Esophagus muscularis mucosa (tissue), 4 donors: ENCODE measurements at regions not wholly inside any gene's neighbourhood (a gene's known extent, or its start where the extent isn't known, plus 50 kb on each side); places are given as distances from the start of the nearest gene placed in this dataset.

ENCODE experiments used
- DNase-seq: peaks from one replicate; pipeline ENCODE4 v3.0.0-alpha.2; 2017; ENCODE audit errors: extremely low spot score
- H3K27ac ChIP-seq, 4 donors: fragments of 200-600 bp; sonication (generic); replicated peaks in 1 of 4; 1 replicate in 3 of 4; 2 replicates in 1 of 4; pipeline ENCODE4 v1.5.1; 2016 to 2019; ENCODE audit warnings: mild to moderate bottlenecking in 1 of 4
- H3K27me3 ChIP-seq, 4 donors: fragments of 200-600 bp; sonication (generic); one replicate each; pipeline versions ENCODE4 v1.5.1 to v1.6.0; 2016 to 2019
- H3K36me3 ChIP-seq, 4 donors: fragments of 200-600 bp; sonication (generic); one replicate each; pipeline ENCODE4 v1.5.1; 2016 to 2019
- H3K4me1 ChIP-seq, 4 donors: fragments of 200-600 bp; sonication (generic); one replicate each; pipeline ENCODE4 v1.5.1; 2016 to 2019
- H3K4me3 ChIP-seq, 4 donors: fragments of 200-600 bp; sonication (generic); 1 replicate in 2 of 4; 2 replicates in 2 of 4; pipeline ENCODE4 v1.5.1; 2016 to 2019; ENCODE audit warnings: mild to moderate bottlenecking in 4 of 4, moderate library complexity in 1 of 4
- H3K9me3 ChIP-seq, 4 donors: fragments of 200-600 bp; sonication (generic); 1 replicate in 3 of 4; 2 replicates in 1 of 4; pipeline ENCODE4 v1.5.1; 2016 to 2019
- CTCF ChIP-seq, 3 experiments: fragments of 200-600 bp in 2 of 3; fragments of 450-650 bp in 1 of 3; sonication (generic) in 2 of 3; IDR thresholded peaks; one replicate each; pipeline ENCODE4 v1.5.1; 2017 to 2019; ENCODE audit warnings: antibody characterized with exemption in 3 of 3, mild to moderate bottlenecking in 2 of 3, moderate library complexity in 1 of 3
- EP300 ChIP-seq: sonication (generic); formaldehyde crosslinking; IDR thresholded peaks from one replicate; pipeline ENCODE4 v1.6.1; 2017; ENCODE audit warnings: antibody characterized with exemption
- POLR2A ChIP-seq: fragments of 450-650 bp; IDR thresholded peaks from one replicate; pipeline ENCODE4 v1.6.1; 2017; ENCODE audit warnings: antibody characterized with exemption, moderate library complexity, mild to moderate bottlenecking, low read depth
- POLR2AphosphoS5 ChIP-seq, 2 donors: sonication (generic); formaldehyde crosslinking; IDR thresholded peaks; one replicate each; pipeline ENCODE4 v1.6.1; 2017; ENCODE audit warnings: antibody characterized with exemption in 2 of 2
- WGBS: methylation state at CpG from one replicate; pipeline ENCODE4 v1.1.5; 2018; 5-methylcytosine and 5-hydroxymethylcytosine counted together
- intact Hi-C: fragments of 100-400 bp; cut with DNase I; formaldehyde crosslinking; loops from one replicate; pipeline ENCODE4 v1.15.1; 2023

GRCh38 chr16:55001931-55002330, 71.3 kb downstream of the IRX5 start:
- intact Hi-C loops: no loop called here
- H3K27me3 ChIP-seq: peaks cover 0 to 48% (median 2%) of the 10 kb centered on the region in 4 donors
- no peak overlapping the region for H3K27ac ChIP-seq
- no peak overlapping the region for H3K4me3 ChIP-seq
- TF ChIP-seq EP300: no peak
- TF ChIP-seq POLR2A: no peak
- WGBS: 75% methylated on average over 1 of the region's 1 CpG
- no peaks in the 10 kb centered on the region for H3K36me3 ChIP-seq
- DNase-seq: no peak
- no peaks in the 10 kb centered on the region for H3K9me3 ChIP-seq
- no peaks in the 10 kb centered on the region for H3K4me1 ChIP-seq

GRCh38 chr16:55002419-55002818, 71.8 kb downstream of the IRX5 start:
- WGBS: 64% methylated on average over 5 of the region's 5 CpGs
- no peak for DNase-seq

GRCh38 chr16:55003306-55003705, 72.6 kb downstream of the IRX5 start:
- intact Hi-C loops: no loop called here
- TF ChIP-seq POLR2A (no peak), POLR2AphosphoS5 (IDR thresholded peaks at IDR 0.05) (no peak), CTCF (IDR thresholded peaks at IDR 0.05) (no peak), EP300 (no peak)
- peaks cover 0 to 35% (median 2%) of the 10 kb centered on the region in 4 donors for H3K27me3 ChIP-seq
- no peaks in the 10 kb centered on the region for H3K9me3 ChIP-seq
- H3K36me3 ChIP-seq: no peaks in the 10 kb centered on the region
- 58% methylated on average over 2 of the region's 2 CpGs for WGBS
- H3K4me3 ChIP-seq: no peak overlapping the region
- no peak for DNase-seq
- no peaks in the 10 kb centered on the region for H3K4me1 ChIP-seq
- H3K27ac ChIP-seq: no peak overlapping the region

More at GRCh38 chr16:55002419-55002818, 71.8 kb downstream of the IRX5 start:
- H3K27me3 ChIP-seq: peaks cover 0 to 43% (median 2%) of the 10 kb centered on the region in 4 donors
- no peak overlapping the region for H3K4me3 ChIP-seq
- H3K9me3 ChIP-seq: no peaks in the 10 kb centered on the region
- no peak overlapping the region for H3K27ac ChIP-seq
- H3K4me1 ChIP-seq: no peaks in the 10 kb centered on the region
- intact Hi-C loops: no loop called here
- no peaks in the 10 kb centered on the region for H3K36me3 ChIP-seq
- TF ChIP-seq CTCF (IDR thresholded peaks at IDR 0.05) (no peak), POLR2AphosphoS5 (IDR thresholded peaks at IDR 0.05) (no peak), POLR2A (no peak), EP300 (no peak)

GRCh38 chr16:55003916-55004315, 73.3 kb downstream of the IRX5 start:
- no peaks in the 10 kb centered on the region for H3K36me3 ChIP-seq
- H3K4me1 ChIP-seq: no peaks in the 10 kb centered on the region
- DNase-seq: no peak
- no peak overlapping the region for H3K4me3 ChIP-seq
- peaks cover 0 to 29% (median 0%) of the 10 kb centered on the region in 4 donors for H3K27me3 ChIP-seq
- WGBS: 89% methylated on average over 11 of the region's 12 CpGs
- no peak for TF ChIP-seq POLR2AphosphoS5 (IDR thresholded peaks at IDR 0.05)
- no peak for TF ChIP-seq EP300
- TF ChIP-seq POLR2A: no peak
- no peak for TF ChIP-seq CTCF (IDR thresholded peaks at IDR 0.05)
- H3K9me3 ChIP-seq: no peaks in the 10 kb centered on the region
- no peak overlapping the region for H3K27ac ChIP-seq
- intact Hi-C loops: no loop called here

- intact Hi-C loops: no loop called here
- DNase-seq: no peak
Observed at GRCh38 chr16:55007504-55007903, 76.8 kb downstream of the IRX5 start.

More at GRCh38 chr16:55007504-55007903, 76.8 kb downstream of the IRX5 start:
- H3K4me3 ChIP-seq: no peak overlapping the region
- TF ChIP-seq EP300: no peak
- TF ChIP-seq POLR2AphosphoS5 (IDR thresholded peaks at IDR 0.05): no peak
- TF ChIP-seq CTCF (IDR thresholded peaks at IDR 0.05): no peak
- TF ChIP-seq POLR2A: no peak
- WGBS: 86% methylated on average over 8 of the region's 8 CpGs
- H3K27ac ChIP-seq: no peak overlapping the region
- peaks cover 0 to 8% (median 0%) of the 10 kb centered on the region in 4 donors for H3K27me3 ChIP-seq
- no peaks in the 10 kb centered on the region for H3K36me3 ChIP-seq
- H3K4me1 ChIP-seq: no peaks in the 10 kb centered on the region
- H3K9me3 ChIP-seq: no peaks in the 10 kb centered on the region
